ENCODE measurements at regions not wholly inside any gene's neighbourhood (a gene's known extent, or its start where the extent isn't known, plus 50 kb on each side); places are given as distances from the start of the nearest gene placed in this dataset.

DNA sequence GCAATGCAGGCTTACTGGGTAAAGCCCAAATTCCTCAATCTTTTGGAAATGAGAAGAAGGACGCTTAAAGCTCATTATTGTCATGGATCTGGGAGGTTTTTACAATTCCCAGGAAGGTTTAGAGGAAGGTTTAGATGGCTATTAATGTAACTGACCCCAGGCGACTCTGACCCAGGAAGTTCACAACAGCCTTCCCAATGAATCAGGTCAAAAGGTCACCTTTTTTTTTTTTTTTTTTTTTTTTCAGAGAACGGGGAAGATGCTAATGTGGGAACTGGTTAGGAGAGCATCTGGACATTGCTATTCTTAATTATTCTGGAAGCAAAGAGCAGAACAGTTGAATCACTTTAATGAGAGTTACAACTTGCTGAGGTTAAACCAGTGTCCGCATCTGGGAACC is 149.9 kb upstream of the ITGB1 start:
- no peak for TF ChIP-seq POLR2AphosphoS5 (IDR thresholded peaks at IDR 0.05; ENCODE audit: low read depth, low read length)
- TF ChIP-seq, protein P1, sequence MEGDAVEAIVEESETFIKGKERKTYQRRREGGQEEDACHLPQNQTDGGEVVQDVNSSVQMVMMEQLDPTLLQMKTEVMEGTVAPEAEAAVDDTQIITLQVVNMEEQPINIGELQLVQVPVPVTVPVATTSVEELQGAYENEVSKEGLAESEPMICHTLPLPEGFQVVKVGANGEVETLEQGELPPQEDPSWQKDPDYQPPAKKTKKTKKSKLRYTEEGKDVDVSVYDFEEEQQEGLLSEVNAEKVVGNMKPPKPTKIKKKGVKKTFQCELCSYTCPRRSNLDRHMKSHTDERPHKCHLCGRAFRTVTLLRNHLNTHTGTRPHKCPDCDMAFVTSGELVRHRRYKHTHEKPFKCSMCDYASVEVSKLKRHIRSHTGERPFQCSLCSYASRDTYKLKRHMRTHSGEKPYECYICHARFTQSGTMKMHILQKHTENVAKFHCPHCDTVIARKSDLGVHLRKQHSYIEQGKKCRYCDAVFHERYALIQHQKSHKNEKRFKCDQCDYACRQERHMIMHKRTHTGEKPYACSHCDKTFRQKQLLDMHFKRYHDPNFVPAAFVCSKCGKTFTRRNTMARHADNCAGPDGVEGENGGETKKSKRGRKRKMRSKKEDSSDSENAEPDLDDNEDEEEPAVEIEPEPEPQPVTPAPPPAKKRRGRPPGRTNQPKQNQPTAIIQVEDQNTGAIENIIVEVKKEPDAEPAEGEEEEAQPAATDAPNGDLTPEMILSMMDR (IDR thresholded peaks at IDR 0.05) = no peak
- TF ChIP-seq, protein P2, sequence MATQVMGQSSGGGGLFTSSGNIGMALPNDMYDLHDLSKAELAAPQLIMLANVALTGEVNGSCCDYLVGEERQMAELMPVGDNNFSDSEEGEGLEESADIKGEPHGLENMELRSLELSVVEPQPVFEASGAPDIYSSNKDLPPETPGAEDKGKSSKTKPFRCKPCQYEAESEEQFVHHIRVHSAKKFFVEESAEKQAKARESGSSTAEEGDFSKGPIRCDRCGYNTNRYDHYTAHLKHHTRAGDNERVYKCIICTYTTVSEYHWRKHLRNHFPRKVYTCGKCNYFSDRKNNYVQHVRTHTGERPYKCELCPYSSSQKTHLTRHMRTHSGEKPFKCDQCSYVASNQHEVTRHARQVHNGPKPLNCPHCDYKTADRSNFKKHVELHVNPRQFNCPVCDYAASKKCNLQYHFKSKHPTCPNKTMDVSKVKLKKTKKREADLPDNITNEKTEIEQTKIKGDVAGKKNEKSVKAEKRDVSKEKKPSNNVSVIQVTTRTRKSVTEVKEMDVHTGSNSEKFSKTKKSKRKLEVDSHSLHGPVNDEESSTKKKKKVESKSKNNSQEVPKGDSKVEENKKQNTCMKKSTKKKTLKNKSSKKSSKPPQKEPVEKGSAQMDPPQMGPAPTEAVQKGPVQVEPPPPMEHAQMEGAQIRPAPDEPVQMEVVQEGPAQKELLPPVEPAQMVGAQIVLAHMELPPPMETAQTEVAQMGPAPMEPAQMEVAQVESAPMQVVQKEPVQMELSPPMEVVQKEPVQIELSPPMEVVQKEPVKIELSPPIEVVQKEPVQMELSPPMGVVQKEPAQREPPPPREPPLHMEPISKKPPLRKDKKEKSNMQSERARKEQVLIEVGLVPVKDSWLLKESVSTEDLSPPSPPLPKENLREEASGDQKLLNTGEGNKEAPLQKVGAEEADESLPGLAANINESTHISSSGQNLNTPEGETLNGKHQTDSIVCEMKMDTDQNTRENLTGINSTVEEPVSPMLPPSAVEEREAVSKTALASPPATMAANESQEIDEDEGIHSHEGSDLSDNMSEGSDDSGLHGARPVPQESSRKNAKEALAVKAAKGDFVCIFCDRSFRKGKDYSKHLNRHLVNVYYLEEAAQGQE (IDR thresholded peaks at IDR 0.05; ENCODE audit: insufficient read depth in 1 of 2, low read depth in 2 of 2, low read length in 1 of 2) = no peak
- no peak for TF ChIP-seq TCF7L2 (IDR thresholded peaks at IDR 0.05; ENCODE audit: low read depth, low read length)
- no peak for TF ChIP-seq SIN3A (IDR thresholded peaks at IDR 0.05; ENCODE audit: borderline replicate concordance, insufficient read depth, low read depth, low read length)
- peaks cover 6% of the 10 kb centered on the region; the same call in 1 of the 2 replicates for H3K9me3 ChIP-seq (ENCODE audit: control insufficient read depth, insufficient read depth, low read depth, low read length)
- no peak overlapping the region for H3K4me3 ChIP-seq (ENCODE audit: low read depth in 2 of 2, low read length in 2 of 2)
- H3K27ac ChIP-seq (ENCODE audit: low read length) = no peak overlapping the region
- ChIA-PET POLR2A (no interaction called here), CTCF (interaction anchor here (0.7 kb wide), 1 partner anchor 66 kb away, joined by 20 read pairs; no protein-coding TSS in a partner anchor)
- intact Hi-C loops (cut with micrococcal nuclease; ENCODE audit: unreplicated experiment) (no loop called here), in situ Hi-C loops (cut with HindIII; ENCODE audit: low pct_unique_long_range_greater_than_20kb, low sequenced_read_pairs) (no loop called here)
- H3K4me1 ChIP-seq (ENCODE audit: control insufficient read depth, insufficient read depth, low read length) = no peaks in the 10 kb centered on the region
- no TSS peak for BruUV-seq (replicated peaks)
- DNase-seq (ENCODE audit: low read depth, low spot score) (no peak), ATAC-seq (no peak)
- no peaks in the 10 kb centered on the region for H3K27me3 ChIP-seq (ENCODE audit: control insufficient read depth, insufficient read depth, low read length)
- H3K36me3 ChIP-seq (ENCODE audit: control insufficient read depth, insufficient read depth, low read length) = no peaks in the 10 kb centered on the region

DNA sequence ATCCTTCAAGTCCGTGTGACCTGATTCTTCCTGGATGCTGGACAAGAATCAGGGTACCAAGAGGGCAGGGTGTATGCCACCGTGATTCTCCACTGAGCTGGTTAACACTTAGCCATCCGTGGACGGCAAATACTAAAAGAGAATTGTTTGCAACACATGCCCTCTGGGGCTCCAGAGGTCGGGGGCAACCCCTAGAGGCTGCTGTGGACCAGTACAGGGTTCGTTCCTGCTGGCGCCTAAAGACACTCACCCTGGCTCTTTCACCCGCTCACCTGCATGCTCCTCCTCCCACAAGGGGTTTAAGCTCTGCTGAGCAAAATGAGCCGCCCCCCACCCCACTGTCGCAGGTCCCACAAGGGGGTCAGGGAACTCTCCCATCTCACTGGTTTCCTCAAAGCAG is 148.7 kb upstream of the ITGB1 start:
- Histone ChIP-seq H3K36me3 (ENCODE audit: control insufficient read depth, insufficient read depth, low read length) (no peaks in the 10 kb centered on the region), H3K9me3 (ENCODE audit: control insufficient read depth, insufficient read depth, low read depth, low read length) (peaks cover 6% of the 10 kb centered on the region; the same call in 1 of the 2 replicates), H3K27ac (ENCODE audit: low read length) (no peak overlapping the region), H3K4me3 (ENCODE audit: low read depth in 2 of 2, low read length in 2 of 2) (no peak overlapping the region), H3K4me1 (ENCODE audit: control insufficient read depth, insufficient read depth, low read length) (no peaks in the 10 kb centered on the region), H3K27me3 (ENCODE audit: control insufficient read depth, insufficient read depth, low read length) (no peaks in the 10 kb centered on the region)
- no TSS peak for BruUV-seq (replicated peaks)
- TF ChIP-seq, protein P1 (IDR thresholded peaks at IDR 0.05) = no peak
- TF ChIP-seq POLR2AphosphoS5 (IDR thresholded peaks at IDR 0.05; ENCODE audit: low read depth, low read length) (no peak), TCF7L2 (IDR thresholded peaks at IDR 0.05; ENCODE audit: low read depth, low read length) (no peak)
- TF ChIP-seq, protein P2 (IDR thresholded peaks at IDR 0.05; ENCODE audit: insufficient read depth in 1 of 2, low read depth in 2 of 2, low read length in 1 of 2) = no peak
- ChIA-PET CTCF (no interaction called here), POLR2A (no interaction called here)
- in situ Hi-C loops (cut with HindIII; ENCODE audit: low pct_unique_long_range_greater_than_20kb, low sequenced_read_pairs) = no loop called here
- intact Hi-C loops (cut with micrococcal nuclease; ENCODE audit: unreplicated experiment) = no loop called here
- ATAC-seq (no peak), DNase-seq (ENCODE audit: low read depth, low spot score) (no peak)
